Right lobe of liver (tissue), 6 donors: ENCODE measurements at regions not wholly inside any gene's neighbourhood (a gene's known extent, or its start where the extent isn't known, plus 50 kb on each side); places are given as distances from the start of the nearest gene placed in this dataset.
"Not testable (repeated sequence)": the region's sequence is repeated elsewhere in the genome, so short reads cannot be mapped to it uniquely, and the experiment has no call there.

ENCODE experiments used
- ATAC-seq, 4 donors: fragments of 200-7000 bp; cut with Tn5 transposase; one replicate each; pipeline ENCODE4 v1.9.1; 2020; ENCODE audit warnings: mild to moderate bottlenecking in 4 of 4, moderate library complexity in 4 of 4
- DNase-seq, 3 donors: peaks; one replicate each; pipeline ENCODE4 v3.0.0-alpha.2; 2020
- H3K27ac ChIP-seq, 3 donors: fragments of 200-600 bp; one replicate each; pipeline ENCODE4 v1.8.0; 2022
- H3K27me3 ChIP-seq, 2 donors: fragments of 200-600 bp; one replicate each; pipeline ENCODE4 v1.8.0; 2022
- H3K36me3 ChIP-seq, 4 donors: fragments of 200-600 bp; sonication (generic) in 1 of 4; one replicate each; pipeline versions ENCODE4 v1.5.1 to v1.8.0; 2017 to 2022; ENCODE audit warnings: control low read depth in 1 of 4
- H3K4me1 ChIP-seq, 4 donors: fragments of 200-600 bp; sonication (generic) in 1 of 4; one replicate each; pipeline versions ENCODE4 v1.5.1 to v1.8.0; 2017 to 2022; ENCODE audit warnings: control low read depth in 1 of 4
- H3K4me3 ChIP-seq, 3 donors: fragments of 200-600 bp; one replicate each; pipeline ENCODE4 v1.8.0; 2022
- H3K9me3 ChIP-seq, 4 donors: fragments of 200-600 bp; sonication (generic) in 1 of 4; one replicate each; pipeline versions ENCODE4 v1.5.1 to v1.8.0; 2017 to 2022; ENCODE audit warnings: control low read depth in 1 of 4
- CTCF ChIP-seq, 4 donors: fragments of 200-600 bp in 3 of 4; fragments of 450-650 bp in 1 of 4; IDR thresholded peaks; one replicate each; pipeline versions ENCODE4 v1.5.1 to v1.8.0; 2016 to 2022; ENCODE audit warnings: antibody characterized with exemption in 4 of 4, mild to moderate bottlenecking in 2 of 4
- POLR2A ChIP-seq: fragments of 450-650 bp; IDR thresholded peaks from one replicate; pipeline ENCODE4 v1.6.1; 2017; ENCODE audit warnings: antibody characterized with exemption, mild to moderate bottlenecking
- WGBS: methylation state at CpG from one replicate; pipeline ENCODE4 v1.1.6; 2018; ENCODE audit warnings: low coverage, low lambda C conversion rate; ENCODE audit not compliant: insufficient coverage; ENCODE audit errors: missing lambda C conversion rate; 5-methylcytosine and 5-hydroxymethylcytosine counted together
- intact Hi-C, 2 donors: fragments of 100-400 bp; cut with DNase I; formaldehyde crosslinking; loops; one replicate each; pipeline versions ENCODE4 v1.11.2 to v1.14.1; 2022
- donor health status: DM: no; HTN: yes; CAD: no.
- donor health status: DM: no; HTN: no; CAD: no.
- donor health status: DM: no; HTN: no; CAD: no.
- donor health status: DM: no; HTN: yes; CAD: no.
- donor health status: DM: no; HTN: yes; CAD: no.

- no peak for ATAC-seq
- intact Hi-C loops: no loop called here
- H3K9me3 ChIP-seq: no peaks in the 10 kb centered on the region
These were observed 99.5 kb upstream of the MMADHC start for GRCh38 chr2:149687052-149687427.

GRCh38 chr2:149686136-149687051, 98.8 kb upstream of the MMADHC start:
- no peak for ATAC-seq
- DNase-seq: no peak
- no peak overlapping the region for H3K4me3 ChIP-seq

More at GRCh38 chr2:149687052-149687427, 99.5 kb upstream of the MMADHC start:
- DNase-seq: no peak
- no peaks in the 10 kb centered on the region for H3K36me3 ChIP-seq
- TF ChIP-seq POLR2A (no peak), CTCF (IDR thresholded peaks at IDR 0.05) (no peak)
- WGBS: 70% methylated on average over 2 of the region's 2 CpGs
- H3K4me1 ChIP-seq: no peaks in the 10 kb centered on the region
- no peak overlapping the region for H3K4me3 ChIP-seq
- H3K27me3 ChIP-seq: no peaks in the 10 kb centered on the region
- no peak overlapping the region for H3K27ac ChIP-seq

GRCh38 chr2:149685401-149685800, 97.8 kb upstream of the MMADHC start:
- intact Hi-C loops, H3K36me3 ChIP-seq, ATAC-seq, H3K4me3 ChIP-seq, H3K27ac ChIP-seq, H3K9me3 ChIP-seq, H3K27me3 ChIP-seq, H3K4me1 ChIP-seq, DNase-seq: not testable (repeated sequence)
- WGBS: 75% methylated on average over 4 of the region's 4 CpGs

More at GRCh38 chr2:149686136-149687051, 98.8 kb upstream of the MMADHC start:
- Histone ChIP-seq H3K4me1 (no peaks in the 10 kb centered on the region), H3K27ac (no peak overlapping the region), H3K27me3 (no peaks in the 10 kb centered on the region), H3K9me3 (no peaks in the 10 kb centered on the region), H3K36me3 (no peaks in the 10 kb centered on the region)
- 84% methylated on average over 4 of the region's 6 CpGs for WGBS
- intact Hi-C loops: no loop called here
- no peak for TF ChIP-seq POLR2A
- no peak for TF ChIP-seq CTCF (IDR thresholded peaks at IDR 0.05)

- Histone ChIP-seq H3K36me3 (no peaks in the 10 kb centered on the region), H3K27ac (no peak overlapping the region), H3K4me1 (no peaks in the 10 kb centered on the region), H3K4me3 (no peak overlapping the region), H3K27me3 (no peaks in the 10 kb centered on the region), H3K9me3 (no peaks in the 10 kb centered on the region)
- TF ChIP-seq POLR2A (no peak), CTCF (IDR thresholded peaks at IDR 0.05) (no peak)
- DNase-seq (no peak), ATAC-seq (no peak)
- 77% methylated on average over 2 of the region's 2 CpGs for WGBS
- intact Hi-C loops: no loop called here
These were observed 91.7 kb upstream of the MMADHC start for GRCh38 chr2:149679286-149679685.

GRCh38 chr2:149677416-149677815, 89.8 kb upstream of the MMADHC start:
- TF ChIP-seq CTCF (IDR thresholded peaks at IDR 0.05) (no peak), POLR2A (no peak)
- no peak overlapping the region for H3K4me3 ChIP-seq
- no CpG with 5 or more reads among the region's 1 CpG for WGBS
- no peaks in the 10 kb centered on the region for H3K9me3 ChIP-seq
- no peak for DNase-seq
- no peak for ATAC-seq
- H3K27me3 ChIP-seq: no peaks in the 10 kb centered on the region
- H3K27ac ChIP-seq: no peak overlapping the region
- no peaks in the 10 kb centered on the region for H3K36me3 ChIP-seq
- H3K4me1 ChIP-seq: no peaks in the 10 kb centered on the region
- intact Hi-C loops: no loop called here
